ENCODE measurements at regions not wholly inside any gene's neighbourhood (a gene's known extent, or its start where the extent isn't known, plus 50 kb on each side); places are given as distances from the start of the nearest gene placed in this dataset.

DNA sequence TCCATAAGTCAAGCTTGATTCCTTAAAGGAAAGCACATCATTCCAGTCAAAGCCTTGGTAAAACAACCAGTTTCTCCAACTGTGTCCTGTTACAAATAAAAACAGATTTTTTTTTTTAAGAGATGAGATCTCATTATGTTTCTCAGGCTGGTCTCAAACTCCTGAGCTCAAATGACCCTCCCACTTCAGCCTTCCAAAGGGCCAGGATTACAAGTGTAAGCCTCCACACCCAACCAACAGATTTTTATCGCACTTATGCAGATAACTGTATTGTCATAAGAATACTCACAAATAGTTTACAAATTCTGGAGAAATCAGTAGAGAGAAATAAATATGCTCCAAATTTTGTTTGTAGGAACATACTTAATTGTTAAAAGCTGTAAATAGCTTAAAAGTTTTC is 56.2 kb upstream of the SLC2A13 start:
- no peak overlapping the region for H3K4ac ChIP-seq (ENCODE audit: low read depth, low read length)
- H4K91ac ChIP-seq (ENCODE audit: insufficient read depth, low read depth, low read length) = no peak overlapping the region
- no peaks in the 10 kb centered on the region for H4K20me1 ChIP-seq (ENCODE audit: insufficient read depth, low read length)
- no peak overlapping the region for H2AFZ ChIP-seq (replicated peaks; ENCODE audit: low read length, poor library complexity)
- H2AK5ac ChIP-seq (ENCODE audit: low read depth, low read length) = no peak overlapping the region
- H3K4me2 ChIP-seq (ENCODE audit: low read depth, low read length) = no peak overlapping the region
- in situ Hi-C loops (cut with MboI; ENCODE audit: low sequenced_read_pairs) (no loop called here), intact Hi-C loops (cut with micrococcal nuclease) (no loop called here), dilution Hi-C loops (cut with HindIII; ENCODE audit: low sequenced_read_pairs, unreplicated experiment) (no loop called here)
- no peak overlapping the region for H3K14ac ChIP-seq (replicated peaks; ENCODE audit: low read depth, low read length)
- H3K4me3 ChIP-seq (ENCODE audit: insufficient read depth, low read depth, low read length) = no peak overlapping the region
- no TSS peak for BruUV-seq (replicated peaks)
- no peak overlapping the region for H3K56ac ChIP-seq (ENCODE audit: extremely low read depth, insufficient read depth, low read length)
- H3K4me1 ChIP-seq (ENCODE audit: control insufficient read depth, insufficient read depth, low read length) = no peaks in the 10 kb centered on the region
- no peak overlapping the region for H3K18ac ChIP-seq (ENCODE audit: low read depth, low read length)
- H3K27me3 ChIP-seq (ENCODE audit: control insufficient read depth, insufficient read depth, low read length) = no peaks in the 10 kb centered on the region
- no peak overlapping the region for H2BK15ac ChIP-seq (ENCODE audit: low read depth, low read length)
- CTCF ChIA-PET = no interaction called here
- no peaks in the 10 kb centered on the region for H3K36me3 ChIP-seq (ENCODE audit: control insufficient read depth, insufficient read depth, low read length)
- H2AK9ac ChIP-seq (replicated peaks; ENCODE audit: low read depth, low read length, poor library complexity) = no peak overlapping the region
- TF ChIP-seq NFE2L2 (IDR thresholded peaks at IDR 0.05; ENCODE audit: low read depth, low read length) (no peak), FOS (IDR thresholded peaks at IDR 0.05; ENCODE audit: low read depth, low read length) (no peak), CEBPB (IDR thresholded peaks at IDR 0.05; ENCODE audit: low read depth, low read length) (no peak), MXI1 (IDR thresholded peaks at IDR 0.05; ENCODE audit: borderline replicate concordance, low read depth, low read length) (no peak), BHLHE40 (IDR thresholded peaks at IDR 0.05; ENCODE audit: low read depth, low read length) (no peak), RCOR1 (IDR thresholded peaks at IDR 0.05; ENCODE audit: insufficient replicate concordance, low read length) (no peak), CHD1 (IDR thresholded peaks at IDR 0.05; ENCODE audit: low read depth, low read length) (no peak), MAZ (IDR thresholded peaks at IDR 0.05; ENCODE audit: borderline replicate concordance, low read depth, low read length) (no peak), RFX5 (IDR thresholded peaks at IDR 0.05; ENCODE audit: low read depth, low read length) (no peak), USF2 (IDR thresholded peaks at IDR 0.05; ENCODE audit: low read depth, low read length) (no peak), MAFK (IDR thresholded peaks at IDR 0.05; ENCODE audit: low read depth, low read length) (no peak), RAD21 (IDR thresholded peaks at IDR 0.05; ENCODE audit: low read length) (no peak), POLR2A (IDR thresholded peaks at IDR 0.05; ENCODE audit: low read depth, low read length) (no peak), SMC3 (IDR thresholded peaks at IDR 0.05; ENCODE audit: low read depth, low read length) (no peak)
- TF ChIP-seq, protein P1, sequence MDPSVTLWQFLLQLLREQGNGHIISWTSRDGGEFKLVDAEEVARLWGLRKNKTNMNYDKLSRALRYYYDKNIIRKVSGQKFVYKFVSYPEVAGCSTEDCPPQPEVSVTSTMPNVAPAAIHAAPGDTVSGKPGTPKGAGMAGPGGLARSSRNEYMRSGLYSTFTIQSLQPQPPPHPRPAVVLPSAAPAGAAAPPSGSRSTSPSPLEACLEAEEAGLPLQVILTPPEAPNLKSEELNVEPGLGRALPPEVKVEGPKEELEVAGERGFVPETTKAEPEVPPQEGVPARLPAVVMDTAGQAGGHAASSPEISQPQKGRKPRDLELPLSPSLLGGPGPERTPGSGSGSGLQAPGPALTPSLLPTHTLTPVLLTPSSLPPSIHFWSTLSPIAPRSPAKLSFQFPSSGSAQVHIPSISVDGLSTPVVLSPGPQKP (IDR thresholded peaks at IDR 0.05; ENCODE audit: borderline replicate concordance, low read depth, low read length) = no peak
- TF ChIP-seq, protein P2, sequence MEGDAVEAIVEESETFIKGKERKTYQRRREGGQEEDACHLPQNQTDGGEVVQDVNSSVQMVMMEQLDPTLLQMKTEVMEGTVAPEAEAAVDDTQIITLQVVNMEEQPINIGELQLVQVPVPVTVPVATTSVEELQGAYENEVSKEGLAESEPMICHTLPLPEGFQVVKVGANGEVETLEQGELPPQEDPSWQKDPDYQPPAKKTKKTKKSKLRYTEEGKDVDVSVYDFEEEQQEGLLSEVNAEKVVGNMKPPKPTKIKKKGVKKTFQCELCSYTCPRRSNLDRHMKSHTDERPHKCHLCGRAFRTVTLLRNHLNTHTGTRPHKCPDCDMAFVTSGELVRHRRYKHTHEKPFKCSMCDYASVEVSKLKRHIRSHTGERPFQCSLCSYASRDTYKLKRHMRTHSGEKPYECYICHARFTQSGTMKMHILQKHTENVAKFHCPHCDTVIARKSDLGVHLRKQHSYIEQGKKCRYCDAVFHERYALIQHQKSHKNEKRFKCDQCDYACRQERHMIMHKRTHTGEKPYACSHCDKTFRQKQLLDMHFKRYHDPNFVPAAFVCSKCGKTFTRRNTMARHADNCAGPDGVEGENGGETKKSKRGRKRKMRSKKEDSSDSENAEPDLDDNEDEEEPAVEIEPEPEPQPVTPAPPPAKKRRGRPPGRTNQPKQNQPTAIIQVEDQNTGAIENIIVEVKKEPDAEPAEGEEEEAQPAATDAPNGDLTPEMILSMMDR (conservative IDR thresholded peaks at IDR 0.05; ENCODE audit: low read depth, low read length) = no peak
- DNase-seq (no peak), ATAC-seq (ENCODE audit: low read depth) (no peak)
- H2BK5ac ChIP-seq (ENCODE audit: low read depth, low read length, poor library complexity, severe bottlenecking) = no peak overlapping the region
- WGBS, 2 experiments (ENCODE audit: extremely low coverage in 2 of 2, insufficient read length in 1 of 2) = no CpG with 5 or more reads among the region's 1 CpG
- H2BK120ac ChIP-seq (ENCODE audit: low read depth, low read length) = no peak overlapping the region
- no peaks in the 10 kb centered on the region for H3K79me1 ChIP-seq (ENCODE audit: low read depth in 1 of 2, low read length in 2 of 2)
- no peak overlapping the region for H4K8ac ChIP-seq (ENCODE audit: low read depth in 2 of 2, low read length in 2 of 2)
- H2BK20ac ChIP-seq (ENCODE audit: low read depth, low read length) = no peak overlapping the region
- H3K9me3 ChIP-seq (ENCODE audit: control insufficient read depth, insufficient read depth, low read length) = 0 out of 2 replicates have a peak, but pooled peaks cover 2% of the 10 kb centered on the region
- no peak overlapping the region for H3K23ac ChIP-seq (ENCODE audit: low read depth, low read length)
- POLR2A ChIA-PET (ENCODE audit: unreplicated experiment) = no interaction called here
- no peak overlapping the region for H3K9ac ChIP-seq (ENCODE audit: low read depth, low read length)
- no peaks in the 10 kb centered on the region for H3K9me1 ChIP-seq (ENCODE audit: insufficient read depth, low read length)
- no peak overlapping the region for H4K5ac ChIP-seq (ENCODE audit: low read depth, low read length)
- H3K27ac ChIP-seq (ENCODE audit: insufficient read depth, low read length) = no peak overlapping the region

Data from IMR-90 (cell line).